ENCODE measurements at regions not wholly inside any gene's neighbourhood (a gene's known extent, or its start where the extent isn't known, plus 50 kb on each side); places are given as distances from the start of the nearest gene placed in this dataset.

DNA sequence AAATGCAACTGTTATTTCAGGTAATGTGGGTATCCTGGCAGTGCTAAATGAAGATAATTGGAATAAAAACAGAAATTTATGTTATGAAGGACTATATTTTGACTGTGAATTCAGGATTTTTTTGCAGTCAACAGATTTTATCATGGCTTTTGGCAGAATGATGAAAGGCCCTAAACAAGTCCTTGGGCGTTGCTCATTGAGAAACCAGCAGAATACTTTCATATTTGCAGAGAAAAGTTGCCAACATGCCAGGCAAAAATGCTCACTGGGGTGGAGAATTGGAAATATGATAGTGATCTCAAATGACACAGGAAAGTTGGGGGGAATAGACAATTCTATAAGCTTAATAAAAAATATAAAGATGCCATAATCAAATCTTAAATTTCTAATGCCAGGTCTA, 121.1 kb downstream of the GPR85 start:
- TF ChIP-seq POLR2A (IDR thresholded peaks at IDR 0.05; ENCODE audit: low read depth, low read length) (no peak), POLR2AphosphoS5 (IDR thresholded peaks at IDR 0.05; ENCODE audit: low read depth, low read length) (no peak), TAF1 (IDR thresholded peaks at IDR 0.05; ENCODE audit: borderline replicate concordance, low read depth, low read length) (no peak)
